Stomach (tissue), 4 donors: ENCODE measurements at regions not wholly inside any gene's neighbourhood (a gene's known extent, or its start where the extent isn't known, plus 50 kb on each side); places are given as distances from the start of the nearest gene placed in this dataset.

Experiments
- CTCF ChIP-seq, 7 experiments: fragments of 450-650 bp in 4 of 7; fragments of 200-600 bp in 3 of 7; sonication (generic) in 3 of 7; IDR thresholded peaks; one replicate each; pipeline ENCODE4 v1.5.1; 2016 to 2019; ENCODE audit warnings: antibody characterized with exemption in 7 of 7, control low read depth in 2 of 7, mild to moderate bottlenecking in 1 of 7
- EP300 ChIP-seq: sonication (generic); formaldehyde crosslinking; IDR thresholded peaks from one replicate; pipeline ENCODE4 v1.6.1; 2017; ENCODE audit warnings: antibody characterized with exemption
- POLR2A ChIP-seq, 4 donors: fragments of 450-650 bp; IDR thresholded peaks; one replicate each; pipeline ENCODE4 v1.6.1; 2016; ENCODE audit warnings: antibody characterized with exemption in 4 of 4, control low read depth in 2 of 4, mild to moderate bottlenecking in 1 of 4, moderate library complexity in 1 of 4

GRCh38 chr6:85353012-85353411 is 96.9 kb upstream of the NT5E start:
- TF ChIP-seq CTCF (IDR thresholded peaks at IDR 0.05) (no peak), POLR2A (IDR thresholded peaks at IDR 0.05) (no peak), EP300 (no peak)
